ENCODE measurements at regions not wholly inside any gene's neighbourhood (a gene's known extent, or its start where the extent isn't known, plus 50 kb on each side); places are given as distances from the start of the nearest gene placed in this dataset.
"Not testable (repeated sequence)": the region's sequence is repeated elsewhere in the genome, so short reads cannot be mapped to it uniquely, and the experiment has no call there.

GRCh38 chr7:119783799-119784198 lies 489.2 kb upstream of the KCND2 start:
- CTCF ChIA-PET: no interaction called here
- H3K27ac Mint-ChIP-seq: no peak overlapping the region
- DNase-seq: no peak
- peaks cover 12% of the 10 kb centered on the region for H3K9me3 Mint-ChIP-seq
- H3K4me1 Mint-ChIP-seq (ENCODE audit: low read depth): no peaks in the 10 kb centered on the region
- no peak overlapping the region for H3K4me3 Mint-ChIP-seq
- H3K36me3 Mint-ChIP-seq (ENCODE audit: low read depth): no peaks in the 10 kb centered on the region
- intact Hi-C loops (cut with micrococcal nuclease): no loop called here
- no peaks in the 10 kb centered on the region for H3K27me3 Mint-ChIP-seq (ENCODE audit: low read depth)

- intact Hi-C loops (cut with micrococcal nuclease): no loop called here
- no peaks in the 10 kb centered on the region for H3K27me3 Mint-ChIP-seq (ENCODE audit: low read depth)
These were observed 470.8 kb upstream of the KCND2 start for GRCh38 chr7:119802147-119802546.

DNA sequence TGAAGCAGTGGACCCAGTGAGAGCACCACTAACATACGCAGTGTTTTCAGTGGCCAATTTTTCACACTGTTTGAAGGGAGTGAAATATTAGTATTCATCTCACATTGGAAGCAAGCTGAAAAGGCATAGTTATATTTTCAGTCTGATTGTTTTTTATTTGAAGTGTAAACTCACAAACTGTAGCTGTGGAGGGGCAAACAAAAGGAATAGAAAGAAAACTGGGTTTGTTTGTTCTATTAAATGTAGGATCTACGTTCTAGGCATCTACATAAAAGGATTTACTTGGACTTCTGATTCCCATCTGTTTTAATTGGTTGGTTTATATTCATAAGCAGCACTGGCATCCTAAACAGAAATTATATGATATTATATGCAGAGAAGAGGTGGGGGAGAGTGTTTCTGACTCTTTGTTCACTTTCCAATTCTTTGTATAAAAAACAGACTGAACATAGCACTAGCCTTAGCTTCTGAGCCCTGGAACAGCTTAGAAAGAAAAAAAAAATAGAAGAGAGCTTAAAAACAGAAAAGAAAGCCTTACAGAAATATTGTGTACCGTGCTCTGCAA lies 447.8 kb upstream of the KCND2 start:
- DNase-seq: no peak
- H3K36me3 Mint-ChIP-seq (ENCODE audit: low read depth): no peaks in the 10 kb centered on the region
- peaks cover 5% of the 10 kb centered on the region for H3K9me3 Mint-ChIP-seq
- no peak overlapping the region for H3K4me3 Mint-ChIP-seq
- intact Hi-C loops (cut with micrococcal nuclease): no loop called here
- CTCF ChIA-PET: interaction anchor here (0.6 kb wide), 1 partner anchor 833 kb away, joined by 5 read pairs; no protein-coding TSS in a partner anchor
- no peaks in the 10 kb centered on the region for H3K27me3 Mint-ChIP-seq (ENCODE audit: low read depth)
- H3K4me1 Mint-ChIP-seq (ENCODE audit: low read depth): no peaks in the 10 kb centered on the region
- no peak overlapping the region for H3K27ac Mint-ChIP-seq

More at GRCh38 chr7:119802147-119802546, 470.8 kb upstream of the KCND2 start:
- Mint-ChIP-seq H3K9me3 (no peaks in the 10 kb centered on the region), H3K4me3 (no peak overlapping the region), H3K36me3 (ENCODE audit: low read depth) (no peaks in the 10 kb centered on the region), H3K4me1 (ENCODE audit: low read depth) (no peaks in the 10 kb centered on the region), H3K27ac (no peak overlapping the region)
- CTCF ChIA-PET: no interaction called here
- DNase-seq: no peak

DNA sequence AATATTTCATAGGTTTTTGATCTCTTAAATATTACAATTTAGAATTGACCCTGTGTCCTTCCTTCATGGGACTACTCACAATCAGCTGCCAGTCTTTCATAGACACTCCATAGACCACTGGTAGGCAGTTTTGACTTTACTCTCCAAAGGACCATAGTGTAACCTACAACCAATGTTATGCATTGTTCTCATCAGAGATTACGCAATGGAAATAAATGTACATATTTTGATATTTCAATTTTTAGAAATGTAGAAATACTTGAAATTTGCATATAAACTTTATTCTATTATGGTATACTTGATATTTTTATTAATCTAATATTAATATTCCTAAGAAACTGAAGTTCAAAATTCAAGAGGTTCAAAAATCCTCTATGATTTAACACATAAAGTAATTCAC lies 446.4 kb upstream of the KCND2 start:
- intact Hi-C loops (cut with micrococcal nuclease): no loop called here
- Mint-ChIP-seq H3K27ac (no peak overlapping the region), H3K4me3 (no peak overlapping the region), H3K9me3 (peaks cover 3% of the 10 kb centered on the region), H3K36me3 (ENCODE audit: low read depth) (no peaks in the 10 kb centered on the region), H3K27me3 (ENCODE audit: low read depth) (no peaks in the 10 kb centered on the region), H3K4me1 (ENCODE audit: low read depth) (no peaks in the 10 kb centered on the region)
- no peak for DNase-seq
- CTCF ChIA-PET: no interaction called here

DNA sequence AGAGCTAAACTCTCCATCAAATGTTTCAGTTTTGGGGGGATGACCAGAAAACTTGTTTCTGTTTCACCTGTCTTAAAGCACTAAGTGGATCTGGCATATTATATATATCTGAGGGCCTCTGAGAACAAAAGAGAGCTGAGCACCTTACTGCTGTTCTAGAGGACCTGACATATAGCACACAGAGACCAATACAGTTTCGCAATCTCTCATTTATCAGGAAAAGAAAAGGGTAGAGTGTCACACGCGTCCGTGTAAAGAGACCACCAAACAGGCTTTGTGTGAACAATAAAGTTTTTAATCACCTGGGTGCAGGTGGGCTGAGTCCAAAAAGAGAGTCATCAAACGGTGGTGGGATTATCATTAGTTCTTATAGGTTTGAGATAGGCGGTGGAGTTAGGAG lies 434.5 kb upstream of the KCND2 start:
- intact Hi-C loops (cut with micrococcal nuclease): no loop called here
- no peak overlapping the region for H3K27ac Mint-ChIP-seq
- H3K9me3 Mint-ChIP-seq: peaks cover 10% of the 10 kb centered on the region
- no peak overlapping the region for H3K4me3 Mint-ChIP-seq
- no peaks in the 10 kb centered on the region for H3K27me3 Mint-ChIP-seq (ENCODE audit: low read depth)
- DNase-seq: no peak
- H3K4me1 Mint-ChIP-seq (ENCODE audit: low read depth): no peaks in the 10 kb centered on the region
- no peaks in the 10 kb centered on the region for H3K36me3 Mint-ChIP-seq (ENCODE audit: low read depth)
- CTCF ChIA-PET: interaction anchor here (0.6 kb wide), 1 partner anchor 59 kb away, joined by 3 read pairs; no protein-coding TSS in a partner anchor

DNA sequence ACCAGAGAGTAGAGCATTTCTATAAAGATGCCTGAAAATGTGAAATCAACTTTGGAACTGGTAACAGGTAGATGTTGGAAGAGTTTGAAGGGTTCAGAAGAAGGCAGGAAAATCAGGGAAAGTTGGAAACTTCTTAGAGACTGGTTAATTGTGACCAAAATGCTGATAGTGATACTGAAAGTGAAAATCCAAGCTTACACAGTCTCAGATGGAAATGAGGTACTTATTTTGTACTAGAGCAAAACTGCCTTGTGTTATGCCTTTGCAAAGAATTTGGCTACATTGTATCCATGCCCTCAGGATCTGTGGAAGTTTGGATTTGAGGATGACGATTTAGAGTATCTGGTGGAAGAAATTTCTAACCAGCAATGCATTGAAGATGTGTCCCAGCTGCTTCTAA lies 430.6 kb upstream of the KCND2 start:
- intact Hi-C loops (cut with micrococcal nuclease): no loop called here
- Mint-ChIP-seq H3K36me3 (ENCODE audit: low read depth) (no peaks in the 10 kb centered on the region), H3K27ac (no peak overlapping the region), H3K4me1 (ENCODE audit: low read depth) (no peaks in the 10 kb centered on the region), H3K9me3 (peaks cover 14% of the 10 kb centered on the region), H3K27me3 (ENCODE audit: low read depth) (no peaks in the 10 kb centered on the region), H3K4me3 (no peak overlapping the region)
- CTCF ChIA-PET: no interaction called here
- no peak for DNase-seq

GRCh38 chr7:119842786-119843185 lies 430.2 kb upstream of the KCND2 start:
- Mint-ChIP-seq H3K36me3 (ENCODE audit: low read depth) (no peaks in the 10 kb centered on the region), H3K9me3 (peaks cover 14% of the 10 kb centered on the region), H3K4me3 (no peak overlapping the region), H3K27me3 (ENCODE audit: low read depth) (no peaks in the 10 kb centered on the region), H3K4me1 (ENCODE audit: low read depth) (no peaks in the 10 kb centered on the region), H3K27ac (no peak overlapping the region)
- intact Hi-C loops (cut with micrococcal nuclease): no loop called here
- CTCF ChIA-PET: no interaction called here
- DNase-seq: no peak

DNA sequence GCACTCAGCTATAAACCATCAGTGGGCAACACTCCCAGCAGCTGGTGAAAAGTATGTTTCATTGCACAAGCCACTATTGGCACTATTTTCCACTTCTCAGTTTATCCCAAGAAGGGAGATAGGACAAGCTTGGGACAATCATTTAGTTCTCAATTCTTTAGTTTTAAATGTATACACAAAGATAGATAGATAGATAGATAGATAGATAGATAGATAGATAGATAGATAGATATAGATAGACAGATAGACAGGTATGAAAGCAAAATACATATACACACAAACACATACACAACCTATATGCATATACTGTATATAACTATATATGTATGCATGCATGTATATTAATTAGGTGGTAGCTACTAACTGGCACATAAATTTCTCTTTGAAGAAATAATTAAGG lies 411.6 kb upstream of the KCND2 start:
- peaks cover 19% of the 10 kb centered on the region for H3K9me3 Mint-ChIP-seq
- H3K4me3 Mint-ChIP-seq: no peak overlapping the region
- no peak for DNase-seq
- intact Hi-C loops (cut with micrococcal nuclease): no loop called here
- CTCF ChIA-PET: no interaction called here
- H3K27ac Mint-ChIP-seq: no peak overlapping the region
- H3K36me3 Mint-ChIP-seq (ENCODE audit: low read depth): no peaks in the 10 kb centered on the region
- no peaks in the 10 kb centered on the region for H3K27me3 Mint-ChIP-seq (ENCODE audit: low read depth)
- H3K4me1 Mint-ChIP-seq (ENCODE audit: low read depth): no peaks in the 10 kb centered on the region

GRCh38 chr7:119868387-119868786 lies 404.6 kb upstream of the KCND2 start:
- H3K36me3 Mint-ChIP-seq (ENCODE audit: low read depth): no peaks in the 10 kb centered on the region
- DNase-seq: no peak
- no peak overlapping the region for H3K27ac Mint-ChIP-seq
- H3K4me3 Mint-ChIP-seq: no peak overlapping the region
- intact Hi-C loops (cut with micrococcal nuclease): no loop called here
- H3K9me3 Mint-ChIP-seq: peaks cover 9% of the 10 kb centered on the region
- no peaks in the 10 kb centered on the region for H3K4me1 Mint-ChIP-seq (ENCODE audit: low read depth)
- H3K27me3 Mint-ChIP-seq (ENCODE audit: low read depth): no peaks in the 10 kb centered on the region
- CTCF ChIA-PET: no interaction called here

DNA sequence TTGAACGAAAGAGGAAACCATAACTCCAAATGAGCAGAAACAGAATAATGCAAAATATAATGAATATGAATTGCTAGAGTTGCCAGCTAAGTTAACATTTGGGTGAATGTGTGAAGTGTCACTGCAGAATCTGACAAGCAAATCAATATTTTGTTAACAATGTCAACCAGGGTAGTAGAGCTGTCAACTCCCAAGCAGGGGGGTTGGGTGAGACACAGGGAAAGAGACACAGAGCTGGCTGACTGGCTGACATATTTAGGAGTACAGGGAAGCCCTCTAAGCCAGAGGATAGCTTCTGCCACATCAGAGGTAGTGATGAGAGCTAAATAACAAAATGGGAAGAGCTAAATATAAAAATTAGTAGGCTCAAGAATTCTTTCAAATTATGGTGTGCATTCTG lies 393.1 kb upstream of the KCND2 start:
- no peaks in the 10 kb centered on the region for H3K36me3 Mint-ChIP-seq (ENCODE audit: low read depth)
- no peak for DNase-seq
- no peak overlapping the region for H3K27ac Mint-ChIP-seq
- H3K4me3 Mint-ChIP-seq: no peak overlapping the region
- H3K4me1 Mint-ChIP-seq (ENCODE audit: low read depth): no peaks in the 10 kb centered on the region
- CTCF ChIA-PET: interaction anchor here (0.5 kb wide), 1 partner anchor 50 kb away, joined by 3 read pairs; no protein-coding TSS in a partner anchor
- intact Hi-C loops (cut with micrococcal nuclease): no loop called here
- peaks cover 11% of the 10 kb centered on the region for H3K9me3 Mint-ChIP-seq
- H3K27me3 Mint-ChIP-seq (ENCODE audit: low read depth): no peaks in the 10 kb centered on the region

DNA sequence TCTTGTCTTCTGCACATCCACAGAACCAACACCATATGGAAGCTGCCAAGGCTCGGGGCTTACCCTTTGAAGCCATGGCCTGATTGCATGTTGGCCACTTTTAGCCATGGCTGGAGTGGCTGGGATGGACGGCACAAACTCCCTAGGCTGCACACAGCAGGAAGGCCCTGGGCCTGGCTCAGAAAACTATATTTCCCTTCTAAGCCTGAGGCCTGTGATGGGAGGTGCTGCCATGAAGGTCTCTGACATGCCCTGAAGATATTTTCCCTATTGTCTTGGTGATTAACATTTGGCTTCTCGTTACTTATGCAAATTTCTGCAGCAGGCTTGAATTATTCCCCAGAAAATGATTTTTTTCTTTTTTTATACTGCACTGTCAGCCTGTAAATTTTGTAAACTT lies 387.0 kb upstream of the KCND2 start:
- Mint-ChIP-seq H3K9me3 (peaks cover 16% of the 10 kb centered on the region), H3K4me3 (no peak overlapping the region), H3K27ac (no peak overlapping the region), H3K36me3 (ENCODE audit: low read depth) (no peaks in the 10 kb centered on the region), H3K4me1 (ENCODE audit: low read depth) (no peaks in the 10 kb centered on the region), H3K27me3 (ENCODE audit: low read depth) (no peaks in the 10 kb centered on the region)
- intact Hi-C loops (cut with micrococcal nuclease): no loop called here
- DNase-seq: no peak
- CTCF ChIA-PET: no interaction called here

DNA sequence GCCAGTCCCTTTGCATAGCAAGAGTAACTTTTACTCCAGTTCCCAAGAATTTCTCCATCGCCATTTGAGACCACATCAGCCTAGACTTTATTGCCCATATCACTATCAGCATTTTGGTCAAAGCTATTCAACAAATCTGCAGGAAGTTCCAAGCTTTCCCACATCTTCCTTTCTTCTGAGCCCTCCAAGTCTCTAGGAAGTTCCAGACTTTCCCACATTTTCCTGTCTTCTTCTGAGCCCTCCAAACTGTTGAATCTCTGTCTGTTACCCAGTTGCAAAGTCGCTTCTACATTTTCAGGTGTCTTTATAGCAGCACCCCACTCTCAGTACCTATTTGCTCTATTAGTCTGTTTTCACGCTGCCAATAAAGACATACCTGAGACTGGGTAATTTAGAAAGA lies 386.4 kb upstream of the KCND2 start:
- peaks cover 16% of the 10 kb centered on the region for H3K9me3 Mint-ChIP-seq
- H3K4me3 Mint-ChIP-seq; H3K36me3 Mint-ChIP-seq (ENCODE audit: low read depth); H3K27me3 Mint-ChIP-seq (ENCODE audit: low read depth); DNase-seq; H3K27ac Mint-ChIP-seq; CTCF ChIA-PET; intact Hi-C loops (cut with micrococcal nuclease); H3K4me1 Mint-ChIP-seq (ENCODE audit: low read depth): not testable (repeated sequence)

GRCh38 chr7:119888251-119888650 lies 384.7 kb upstream of the KCND2 start:
- Mint-ChIP-seq H3K9me3 (peaks cover 14% of the 10 kb centered on the region), H3K27me3 (ENCODE audit: low read depth) (no peaks in the 10 kb centered on the region), H3K27ac (no peak overlapping the region), H3K4me1 (ENCODE audit: low read depth) (no peaks in the 10 kb centered on the region), H3K36me3 (ENCODE audit: low read depth) (no peaks in the 10 kb centered on the region), H3K4me3 (no peak overlapping the region)
- CTCF ChIA-PET: no interaction called here
- no peak for DNase-seq
- intact Hi-C loops (cut with micrococcal nuclease): no loop called here

- H3K4me3 Mint-ChIP-seq: no peak overlapping the region
- H3K27me3 Mint-ChIP-seq (ENCODE audit: low read depth): no peaks in the 10 kb centered on the region
- H3K27ac Mint-ChIP-seq: no peak overlapping the region
- no peaks in the 10 kb centered on the region for H3K36me3 Mint-ChIP-seq (ENCODE audit: low read depth)
- H3K4me1 Mint-ChIP-seq (ENCODE audit: low read depth): no peaks in the 10 kb centered on the region
- intact Hi-C loops (cut with micrococcal nuclease): no loop called here
- CTCF ChIA-PET: no interaction called here
- no peak for DNase-seq
- H3K9me3 Mint-ChIP-seq: peaks cover 10% of the 10 kb centered on the region
These were observed 382.3 kb upstream of the KCND2 start for GRCh38 chr7:119890631-119891030.
